ENCODE measurements at regions not wholly inside any gene's neighbourhood (a gene's known extent, or its start where the extent isn't known, plus 50 kb on each side); places are given as distances from the start of the nearest gene placed in this dataset.
A peak's percentile ranks its signal among the peaks of the same experiment; 100 is the strongest.

GRCh38 chr4:158319880-158320279 is 109.6 kb downstream of the TMEM144 start:
- Mint-ChIP-seq H3K4me3 (ENCODE audit: unreplicated experiment) (no peak overlapping the region), H3K9me3 (ENCODE audit: unreplicated experiment) (peaks cover 16% of the 10 kb centered on the region), H3K36me3 (ENCODE audit: insufficient read depth, unreplicated experiment) (peaks cover 9% of the 10 kb centered on the region), H3K4me1 (ENCODE audit: insufficient read depth, unreplicated experiment) (peaks cover 35% of the 10 kb centered on the region), H3K27ac (ENCODE audit: low read depth, unreplicated experiment) (peak overlapping the region; percentile 68), H3K27me3 (ENCODE audit: insufficient read depth, unreplicated experiment) (no peaks in the 10 kb centered on the region)
- no peak for TF ChIP-seq CTCF (IDR thresholded peaks at IDR 0.05; ENCODE audit: unreplicated experiment)
- ChIA-PET CTCF (interaction anchor here (1.0 kb wide), 1 partner anchor 59 kb away, joined by 4 read pairs; no protein-coding TSS in a partner anchor), POLR2A (interaction anchor here (1.6 to 1.9 kb wide), 2 partner anchors 16 to 17 kb away, joined by 4 to 5 read pairs; no protein-coding TSS in a partner anchor)
- intact Hi-C loops (cut with micrococcal nuclease), result no loop called here
- BruUV-seq (replicated peaks), result no TSS peak
- no peak for DNase-seq (ENCODE audit: unreplicated experiment)

- no TSS peak for BruUV-seq (replicated peaks)
- ChIA-PET CTCF (interaction anchor here (0.6 to 1.0 kb wide), 3 partner anchors 20 to 304 kb away, joined by 3 to 4 read pairs (median 3); no protein-coding TSS in a partner anchor), POLR2A (interaction anchor here (0.7 to 1.2 kb wide), 2 partner anchors 21 kb away, joined by 3 read pairs; no protein-coding TSS in a partner anchor)
- H3K27me3 Mint-ChIP-seq (ENCODE audit: insufficient read depth, unreplicated experiment), result no peaks in the 10 kb centered on the region
- H3K36me3 Mint-ChIP-seq (ENCODE audit: insufficient read depth, unreplicated experiment), result peaks cover 9% of the 10 kb centered on the region
- H3K4me3 Mint-ChIP-seq (ENCODE audit: unreplicated experiment), result no peak overlapping the region
- TF ChIP-seq CTCF (IDR thresholded peaks at IDR 0.05; ENCODE audit: unreplicated experiment), result no peak
- intact Hi-C loops (cut with micrococcal nuclease), result no loop called here
- H3K27ac Mint-ChIP-seq (ENCODE audit: low read depth, unreplicated experiment), result no peak overlapping the region
- H3K4me1 Mint-ChIP-seq (ENCODE audit: insufficient read depth, unreplicated experiment), result peaks cover 22% of the 10 kb centered on the region
- peaks cover 14% of the 10 kb centered on the region for H3K9me3 Mint-ChIP-seq (ENCODE audit: unreplicated experiment)
- DNase-seq (ENCODE audit: unreplicated experiment), result no peak
Observed at GRCh38 chr4:158322109-158322508, 111.8 kb downstream of the TMEM144 start.

GRCh38 chr4:158327525-158327924 is 117.2 kb downstream of the TMEM144 start:
- TF ChIP-seq CTCF (IDR thresholded peaks at IDR 0.05; ENCODE audit: unreplicated experiment), result no peak
- POLR2A ChIA-PET, result interaction anchor here (0.7 to 2.0 kb wide), 7 partner anchors 11 to 133 kb away, joined by 3 to 8 read pairs (median 4); no protein-coding TSS in a partner anchor
- BruUV-seq (replicated peaks), result no TSS peak
- no peaks in the 10 kb centered on the region for H3K27me3 Mint-ChIP-seq (ENCODE audit: insufficient read depth, unreplicated experiment)
- H3K4me3 Mint-ChIP-seq (ENCODE audit: unreplicated experiment), result peak overlapping the region; percentile 19
- intact Hi-C loops (cut with micrococcal nuclease), result no loop called here
- CTCF ChIA-PET, result no interaction called here
- H3K27ac Mint-ChIP-seq (ENCODE audit: low read depth, unreplicated experiment), result no peak overlapping the region
- no peaks in the 10 kb centered on the region for H3K9me3 Mint-ChIP-seq (ENCODE audit: unreplicated experiment)
- DNase-seq (ENCODE audit: unreplicated experiment), result peak; percentile 75
- peaks cover 12% of the 10 kb centered on the region for H3K4me1 Mint-ChIP-seq (ENCODE audit: insufficient read depth, unreplicated experiment)
- peaks cover 4% of the 10 kb centered on the region for H3K36me3 Mint-ChIP-seq (ENCODE audit: insufficient read depth, unreplicated experiment)

GRCh38 chr4:158331863-158332262 is 121.6 kb downstream of the TMEM144 start:
- Mint-ChIP-seq H3K4me3 (ENCODE audit: unreplicated experiment) (no peak overlapping the region), H3K27ac (ENCODE audit: low read depth, unreplicated experiment) (no peak overlapping the region), H3K9me3 (ENCODE audit: unreplicated experiment) (no peaks in the 10 kb centered on the region), H3K4me1 (ENCODE audit: insufficient read depth, unreplicated experiment) (peaks cover 19% of the 10 kb centered on the region), H3K36me3 (ENCODE audit: insufficient read depth, unreplicated experiment) (peaks cover 4% of the 10 kb centered on the region), H3K27me3 (ENCODE audit: insufficient read depth, unreplicated experiment) (no peaks in the 10 kb centered on the region)
- TF ChIP-seq CTCF (IDR thresholded peaks at IDR 0.05; ENCODE audit: unreplicated experiment), result no peak
- intact Hi-C loops (cut with micrococcal nuclease), result no loop called here
- no peak for DNase-seq (ENCODE audit: unreplicated experiment)
- ChIA-PET POLR2A (interaction anchor here (1.8 kb wide), 1 partner anchor 17 kb away, joined by 5 read pairs; no protein-coding TSS in a partner anchor), CTCF (interaction anchor here (0.7 kb wide), 1 partner anchor 65 kb away, joined by 3 read pairs; no protein-coding TSS in a partner anchor)
- no TSS peak for BruUV-seq (replicated peaks)
